PC-9 (cell line): ENCODE measurements at regions not wholly inside any gene's neighbourhood (a gene's known extent, or its start where the extent isn't known, plus 50 kb on each side); places are given as distances from the start of the nearest gene placed in this dataset.

ENCODE experiments used
- CTCF ChIP-seq: fragments of 200-600 bp; sonication (generic); conservative IDR thresholded peaks from 2 replicates; pipeline ENCODE4 v1.6.1; 2017; ENCODE audit warnings: mixed run types, antibody characterized with exemption, mild to moderate bottlenecking, moderate library complexity
- EZH2 ChIP-seq: fragments of 200-600 bp; sonication (generic); IDR thresholded peaks from 2 replicates; pipeline ENCODE4 v1.8.0; 2017; ENCODE audit warnings: antibody characterized with exemption, low read depth

GRCh38 chr13:67914535-67914934 is 684.4 kb upstream of the PCDH9 start:
- TF ChIP-seq CTCF = no peak
- no peak for TF ChIP-seq EZH2
